Tibial artery (tissue), 4 donors: ENCODE measurements at regions not wholly inside any gene's neighbourhood (a gene's known extent, or its start where the extent isn't known, plus 50 kb on each side); places are given as distances from the start of the nearest gene placed in this dataset.
"Not testable (repeated sequence)": the region's sequence is repeated elsewhere in the genome, so short reads cannot be mapped to it uniquely, and the experiment has no call there.

Source experiments
- DNase-seq, 2 donors: peaks; one replicate each; pipeline ENCODE4 v3.0.0-alpha.2; 2019
- H3K27ac ChIP-seq, 2 donors: fragments of 200-600 bp; sonication (generic) in 1 of 2; 1 replicate in 1 of 2; 2 replicates in 1 of 2; pipeline ENCODE4 v1.5.1; 2018 to 2019; ENCODE audit warnings: mild to moderate bottlenecking in 1 of 2
- H3K27me3 ChIP-seq, 2 donors: fragments of 200-600 bp; sonication (generic) in 1 of 2; one replicate each; pipeline versions ENCODE4 v1.5.1 to v1.6.0; 2016 to 2019
- H3K36me3 ChIP-seq, 3 donors: fragments of 200-600 bp; sonication (generic) in 2 of 3; one replicate each; pipeline ENCODE4 v1.5.1; 2016 to 2019; ENCODE audit warnings: mild to moderate bottlenecking in 2 of 3
- H3K4me1 ChIP-seq, 4 donors: fragments of 200-600 bp; sonication (generic) in 2 of 4; 1 replicate in 3 of 4; 2 replicates in 1 of 4; pipeline ENCODE4 v1.5.1; 2016 to 2019
- H3K4me3 ChIP-seq, 2 donors: fragments of 200-600 bp; sonication (generic) in 1 of 2; 1 replicate in 1 of 2; 2 replicates in 1 of 2; pipeline ENCODE4 v1.5.1; 2018 to 2019; ENCODE audit warnings: mild to moderate bottlenecking in 2 of 2
- H3K9me3 ChIP-seq, 3 donors: fragments of 200-600 bp; sonication (generic) in 1 of 3; one replicate each; pipeline ENCODE4 v1.5.1; 2016 to 2019
- CTCF ChIP-seq, 2 experiments: fragments of 200-600 bp in 1 of 2; fragments of 450-650 bp in 1 of 2; IDR thresholded peaks; one replicate each; pipeline ENCODE4 v1.5.1; 2017 to 2019; ENCODE audit warnings: antibody characterized with exemption in 2 of 2, mild to moderate bottlenecking in 1 of 2, moderate library complexity in 1 of 2
- intact Hi-C: fragments of 100-400 bp; cut with DNase I; formaldehyde crosslinking; loops from one replicate; pipeline ENCODE4 v1.15.0; 2023; ENCODE audit warnings: low total_unique reads

- H3K27me3 ChIP-seq = no peaks in the 10 kb centered on the region
- TF ChIP-seq CTCF (IDR thresholded peaks at IDR 0.05) = no peak
- no peaks in the 10 kb centered on the region for H3K36me3 ChIP-seq
- no peaks in the 10 kb centered on the region for H3K9me3 ChIP-seq
- DNase-seq = no peak
- H3K4me1 ChIP-seq = no peaks in the 10 kb centered on the region
- H3K4me3 ChIP-seq = no peak overlapping the region
- intact Hi-C loops = no loop called here
- H3K27ac ChIP-seq = no peak overlapping the region
Measured at GRCh38 chr11:106160494-106160893, 83.0 kb downstream of the AASDHPPT start.

- H3K4me1 ChIP-seq = no peaks in the 10 kb centered on the region
- no peaks in the 10 kb centered on the region for H3K27me3 ChIP-seq
- no peak overlapping the region for H3K27ac ChIP-seq
- DNase-seq = no peak
- intact Hi-C loops = no loop called here
- TF ChIP-seq CTCF (IDR thresholded peaks at IDR 0.05) = no peak
- no peak overlapping the region for H3K4me3 ChIP-seq
- H3K9me3 ChIP-seq = peaks cover 0 to 7% (median 6%) of the 10 kb centered on the region in 3 donors
- no peaks in the 10 kb centered on the region for H3K36me3 ChIP-seq
Measured at GRCh38 chr11:106161775-106162634, 84.5 kb downstream of the AASDHPPT start.

- no peaks in the 10 kb centered on the region for H3K4me1 ChIP-seq
- peaks cover 0 to 15% (median 14%) of the 10 kb centered on the region in 3 donors for H3K9me3 ChIP-seq
- no peak for DNase-seq
- no peak overlapping the region for H3K4me3 ChIP-seq
- H3K27ac ChIP-seq = no peak overlapping the region
- intact Hi-C loops = no loop called here
- TF ChIP-seq CTCF (IDR thresholded peaks at IDR 0.05) = no peak
- H3K36me3 ChIP-seq = no peaks in the 10 kb centered on the region
- H3K27me3 ChIP-seq = no peaks in the 10 kb centered on the region
Measured at GRCh38 chr11:106167085-106167484, 89.6 kb downstream of the AASDHPPT start.

GRCh38 chr11:106172386-106172991, 95.0 kb downstream of the AASDHPPT start:
- intact Hi-C loops = no loop called here
- Histone ChIP-seq H3K9me3 (peaks cover 0 to 4% (median 4%) of the 10 kb centered on the region in 3 donors), H3K4me1 (no peaks in the 10 kb centered on the region), H3K36me3 (no peaks in the 10 kb centered on the region), H3K27me3 (no peaks in the 10 kb centered on the region), H3K4me3 (no peak overlapping the region), H3K27ac (no peak overlapping the region)
- no peak for DNase-seq
- no peak for TF ChIP-seq CTCF (IDR thresholded peaks at IDR 0.05)

GRCh38 chr11:106173291-106173690, 95.8 kb downstream of the AASDHPPT start:
- Histone ChIP-seq H3K4me1 (no peaks in the 10 kb centered on the region), H3K27ac (no peak overlapping the region), H3K9me3 (no peaks in the 10 kb centered on the region), H3K27me3 (no peaks in the 10 kb centered on the region), H3K36me3 (no peaks in the 10 kb centered on the region), H3K4me3 (no peak overlapping the region)
- DNase-seq = no peak
- intact Hi-C loops = no loop called here
- TF ChIP-seq CTCF (IDR thresholded peaks at IDR 0.05) = no peak

- H3K27ac ChIP-seq, H3K4me1 ChIP-seq, H3K27me3 ChIP-seq, DNase-seq, H3K9me3 ChIP-seq, intact Hi-C loops, H3K4me3 ChIP-seq, H3K36me3 ChIP-seq: not testable (repeated sequence)
Measured at GRCh38 chr11:106174003-106174402, 96.5 kb downstream of the AASDHPPT start.
